Kasumi-1 (cell line): ENCODE measurements at regions not wholly inside any gene's neighbourhood (a gene's known extent, or its start where the extent isn't known, plus 50 kb on each side); places are given as distances from the start of the nearest gene placed in this dataset.

Experiments
- DNase-seq, 2 experiments: peaks; one replicate each; lab custom pipeline; 2025; lab: John Stamatoyannopoulos, UW

DNA sequence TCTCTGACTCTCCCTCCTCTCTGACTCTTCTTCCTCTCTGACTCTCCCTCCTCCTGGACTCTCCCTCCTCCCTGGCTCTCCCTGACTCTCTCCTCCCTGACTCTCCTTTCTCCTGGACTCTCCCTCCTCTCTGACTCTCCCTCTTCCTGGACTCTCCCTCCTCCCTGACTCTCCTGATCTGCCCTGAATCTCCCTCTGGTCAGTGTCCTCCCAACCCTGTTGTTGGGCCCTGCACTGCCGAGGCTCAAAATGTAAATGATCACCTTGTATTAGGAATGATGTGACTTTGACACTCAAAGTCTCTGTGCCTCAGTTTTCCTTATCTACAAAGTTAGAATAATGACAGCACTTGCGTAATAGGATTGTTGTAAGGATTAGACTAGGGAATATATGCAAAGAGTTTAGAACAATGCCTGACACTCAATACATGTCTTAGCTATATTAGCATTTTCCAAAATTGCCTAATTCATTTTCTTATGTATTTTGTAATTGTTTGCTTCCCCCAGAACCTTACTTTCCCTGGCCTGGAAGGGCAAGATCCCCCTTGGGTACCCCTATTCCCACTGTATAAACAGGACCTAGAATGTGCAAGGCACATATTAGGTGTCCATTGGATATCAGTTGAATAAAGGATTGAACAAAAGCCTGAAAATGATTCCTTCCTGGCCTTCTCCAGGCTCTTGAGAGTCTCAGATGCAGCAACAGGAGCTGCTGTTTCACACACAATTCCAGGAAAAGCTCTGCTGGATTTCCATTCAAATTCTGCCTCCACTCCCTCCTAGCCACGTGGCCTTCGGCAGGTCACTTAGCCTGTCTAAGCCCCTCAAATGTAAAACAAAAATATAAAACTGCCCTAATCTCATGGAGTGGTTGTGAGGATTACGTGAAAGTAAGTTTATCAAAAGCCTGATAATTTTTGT lies 170.1 kb downstream of the INHBB start:
- no peak for DNase-seq

- no peak for DNase-seq
Observed at GRCh38 chr2:120516679-120517314, 170.9 kb downstream of the INHBB start.

DNA sequence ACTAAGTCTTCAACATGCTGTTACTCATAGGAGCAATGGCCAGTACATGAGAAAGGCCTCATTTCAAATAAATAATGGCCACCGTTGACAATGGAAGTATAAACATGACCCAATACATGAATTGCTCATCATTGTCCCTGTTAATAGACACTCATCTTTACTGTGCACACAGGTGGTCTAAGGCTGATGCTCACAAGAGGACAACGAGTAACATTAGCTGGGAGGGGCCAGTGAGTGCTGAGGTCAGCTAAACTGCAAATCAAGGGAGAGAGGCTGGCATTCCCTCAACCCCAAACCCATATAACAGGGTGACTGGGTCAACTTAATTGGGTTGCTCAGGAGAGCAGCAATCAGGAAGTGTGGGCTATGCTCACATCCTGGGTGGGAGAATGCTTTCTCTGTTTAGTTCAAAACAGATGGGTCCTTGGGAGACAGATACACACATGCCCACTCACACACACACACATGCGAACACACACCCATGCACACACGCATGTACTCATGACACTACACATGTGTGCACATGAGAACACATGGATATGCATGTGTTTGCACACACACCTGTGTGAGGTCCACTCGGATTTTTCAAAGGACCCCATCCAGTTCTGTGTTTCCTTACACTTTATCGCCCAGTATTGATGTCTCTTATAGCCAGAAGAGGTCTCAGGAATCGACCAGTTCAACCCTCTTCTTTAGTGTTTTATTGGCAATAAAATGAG lies 172.0 kb downstream of the INHBB start:
- DNase-seq = no peak

- DNase-seq = no peak
Observed at GRCh38 chr2:120518819-120519218, 172.9 kb downstream of the INHBB start.

DNA sequence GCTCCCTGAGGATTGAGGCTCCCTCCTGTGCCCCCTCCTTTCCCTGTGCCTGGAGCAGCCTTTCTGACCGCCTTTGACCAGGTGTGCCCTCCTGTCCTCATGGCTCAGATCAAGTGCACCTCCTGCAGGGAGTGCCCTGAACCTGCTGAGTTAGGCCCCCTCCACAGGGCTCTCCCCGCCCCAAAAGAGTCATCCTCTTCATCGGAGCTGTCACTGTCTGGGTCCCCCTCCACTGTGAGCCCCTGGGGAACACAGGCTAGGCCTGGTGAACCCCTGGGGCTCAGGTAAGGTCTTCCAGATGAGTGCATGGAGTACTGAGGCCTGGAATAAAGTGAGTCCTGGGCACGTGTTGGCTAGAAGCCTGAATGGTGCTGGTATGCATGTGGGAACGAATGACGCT lies 173.5 kb downstream of the INHBB start:
- no peak for DNase-seq

DNA sequence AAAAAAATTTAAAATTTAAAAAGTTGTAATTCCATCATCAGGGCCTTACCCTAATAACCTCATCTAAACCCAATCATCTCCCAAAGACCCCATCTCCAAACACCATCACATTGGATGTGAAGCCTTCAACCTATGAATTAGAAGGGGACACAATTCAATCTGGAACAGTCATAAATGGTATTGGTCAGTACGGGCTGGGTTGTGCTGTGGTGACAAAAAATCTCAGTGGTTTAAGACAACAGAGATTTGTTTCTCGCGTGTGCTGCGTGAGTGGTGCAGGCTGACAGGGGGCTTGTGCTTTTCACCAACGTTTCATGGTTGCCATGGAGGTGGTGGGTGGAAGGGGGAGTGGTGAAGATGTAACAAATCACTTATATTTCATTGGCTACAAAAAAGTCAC lies 174.5 kb downstream of the INHBB start:
- no peak for DNase-seq

DNA sequence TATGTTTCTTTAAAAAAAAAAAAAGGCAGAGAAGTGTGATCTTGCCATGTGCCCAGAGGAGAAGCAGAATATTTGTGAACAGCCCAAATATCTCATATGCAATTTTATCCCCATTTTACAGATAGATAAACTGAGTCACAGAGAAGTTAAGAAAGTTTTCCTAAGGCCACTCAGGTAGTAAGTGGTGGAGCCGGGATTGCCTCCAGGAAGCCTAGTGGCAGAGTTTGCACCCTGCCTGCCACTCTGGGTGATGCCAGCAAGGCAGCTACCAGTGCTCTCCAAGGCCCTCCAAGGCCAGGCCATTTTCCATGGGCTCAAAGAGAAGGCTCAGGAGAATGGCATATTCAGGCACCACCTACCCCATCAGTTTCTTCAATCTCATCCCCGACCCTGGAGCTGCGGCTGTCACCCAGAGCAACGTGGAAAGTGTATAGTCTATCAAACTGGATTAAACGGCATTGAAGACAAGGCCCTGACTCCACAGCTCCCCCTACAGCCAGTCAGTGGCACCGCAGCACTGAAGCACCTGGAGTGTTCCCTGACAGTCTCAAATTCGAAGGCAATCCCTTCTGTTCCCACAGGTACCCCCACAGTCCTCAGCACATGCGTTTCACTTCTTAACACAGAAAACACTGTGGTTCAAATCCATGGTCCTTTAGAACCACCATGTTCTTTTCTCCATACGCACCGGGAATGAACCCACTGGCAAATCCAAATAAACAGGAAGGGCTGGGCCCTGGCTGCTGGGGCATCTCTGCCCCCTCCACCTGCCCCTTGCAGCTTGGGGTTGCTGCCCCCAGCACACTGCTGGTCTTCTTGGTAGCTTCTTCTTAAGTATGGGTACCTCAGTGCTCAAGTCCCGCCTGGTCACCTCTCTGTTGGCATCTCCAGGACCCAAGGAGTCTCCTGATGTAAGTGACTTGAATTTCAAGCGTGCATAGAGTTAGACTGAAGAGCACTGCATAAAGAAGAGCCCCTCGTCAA lies 175.3 kb downstream of the INHBB start:
- peak; percentile 8 to 9 for DNase-seq

- DNase-seq = no peak
Observed at GRCh38 chr2:120522151-120522751, 176.3 kb downstream of the INHBB start.

GRCh38 chr2:120523766-120524165 lies 177.8 kb downstream of the INHBB start:
- no peak for DNase-seq

DNA sequence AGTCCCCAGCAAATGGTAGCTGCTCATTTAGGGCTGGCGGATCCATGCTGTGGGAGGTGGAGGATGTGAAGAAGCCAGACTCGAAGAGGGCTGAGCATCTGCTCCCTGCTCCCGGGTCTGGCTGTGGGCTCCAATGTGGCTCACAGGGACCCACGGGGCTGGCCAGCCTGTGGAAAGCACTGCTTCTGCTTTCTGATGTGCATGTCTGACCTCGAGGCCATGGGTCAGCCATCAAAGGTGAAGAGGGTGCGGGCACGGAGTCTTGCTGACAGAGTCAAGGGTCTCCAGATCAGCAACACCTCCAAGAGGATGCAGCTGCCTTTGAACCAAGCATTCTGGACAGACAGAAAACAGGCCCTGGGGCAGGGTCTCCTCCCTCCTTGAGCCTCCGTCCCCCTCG lies 178.2 kb downstream of the INHBB start:
- DNase-seq = no peak

- no peak for DNase-seq
Observed at GRCh38 chr2:120525056-120526046, 179.4 kb downstream of the INHBB start.

DNA sequence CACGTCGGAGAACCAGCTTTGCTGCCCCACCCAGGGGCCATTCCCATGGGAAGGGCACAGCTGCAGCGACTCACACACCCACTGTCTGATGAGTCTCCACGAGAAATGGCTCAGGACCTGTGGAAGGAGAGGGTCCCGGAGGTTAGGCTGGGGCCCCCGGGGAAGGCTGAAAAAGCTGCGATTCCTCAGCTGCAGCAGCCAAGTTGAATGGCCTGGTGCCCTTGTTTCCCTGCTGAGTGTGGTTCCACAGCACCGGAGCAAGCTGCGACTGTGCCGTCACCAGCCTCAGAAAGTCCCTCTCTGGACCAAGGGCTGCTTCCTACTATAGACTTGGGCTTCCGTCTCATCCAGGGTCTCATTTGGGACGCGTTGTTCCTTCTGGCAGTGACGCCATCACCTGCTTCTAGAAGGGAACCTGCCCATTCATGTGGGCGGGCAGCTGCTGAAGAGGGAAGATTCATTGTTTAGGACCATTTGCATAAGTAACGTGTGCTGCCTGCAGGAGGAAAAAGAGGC lies 180.2 kb downstream of the INHBB start:
- no peak for DNase-seq

DNA sequence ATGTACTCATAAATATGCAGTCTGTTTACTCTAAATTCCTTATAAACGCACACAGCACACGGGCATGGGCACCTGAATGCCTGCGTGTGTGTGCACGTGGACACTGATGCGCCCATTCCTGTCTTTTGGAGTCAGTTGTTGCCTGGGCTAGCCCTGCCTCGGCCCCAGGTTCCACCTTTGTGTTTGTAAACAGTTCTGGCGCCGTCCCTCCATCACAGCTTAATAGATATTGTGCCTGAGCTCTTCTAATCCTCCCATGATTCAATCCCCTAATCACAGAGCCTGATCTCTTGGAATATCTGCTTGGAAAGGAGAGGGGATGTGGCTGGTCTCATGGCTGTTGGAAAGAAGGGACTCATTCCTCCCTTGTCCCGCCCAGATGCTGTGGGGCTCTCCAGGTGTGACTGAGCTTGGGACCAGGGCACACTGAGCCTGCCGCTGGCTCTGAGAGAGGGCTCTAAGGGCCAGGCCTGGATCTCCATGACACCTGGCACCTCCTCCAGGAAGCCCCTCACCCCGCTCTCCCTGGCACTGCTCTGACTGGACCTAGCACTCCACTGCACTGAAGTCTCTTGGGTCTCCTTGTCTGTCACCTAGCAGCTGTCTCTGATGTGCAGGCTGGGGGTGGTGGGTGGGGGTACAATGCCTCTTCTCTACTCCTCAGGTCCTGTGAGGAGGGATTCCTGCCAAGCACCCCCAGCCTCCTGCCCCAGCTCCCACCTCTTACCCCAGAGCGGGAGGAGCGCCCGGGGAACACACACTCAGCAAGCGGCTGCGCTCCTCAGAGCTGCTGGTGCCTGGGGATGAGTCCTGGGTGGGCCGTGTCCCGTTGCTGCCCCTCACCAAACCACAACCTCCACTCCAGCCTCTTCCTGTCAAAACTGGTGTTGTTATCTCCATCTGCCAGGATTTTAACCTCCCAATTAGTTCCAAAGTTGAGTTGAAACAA lies 181.3 kb downstream of the INHBB start:
- DNase-seq = no peak

GRCh38 chr2:120528051-120528692 lies 182.2 kb downstream of the INHBB start:
- DNase-seq = no peak

DNA sequence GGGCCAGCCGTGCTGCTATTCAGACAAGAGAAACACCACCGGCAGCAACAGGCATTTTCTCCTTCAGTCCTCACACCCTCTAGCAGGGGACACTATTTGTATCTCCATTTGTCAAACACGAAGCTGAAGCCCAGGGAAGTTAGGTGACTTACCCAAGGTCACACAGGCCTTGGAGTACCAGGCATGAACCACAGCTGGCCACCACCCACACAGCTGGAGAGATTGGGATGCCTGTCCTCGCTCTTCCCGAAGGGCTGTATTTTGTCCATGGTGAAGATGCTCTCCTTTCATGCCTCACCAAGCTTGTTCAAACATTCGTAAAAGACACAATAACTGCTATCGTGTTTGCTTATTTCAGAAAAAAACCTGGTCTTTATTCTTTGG lies 182.7 kb downstream of the INHBB start:
- DNase-seq = no peak

GRCh38 chr2:120530781-120531180 lies 184.8 kb downstream of the INHBB start:
- DNase-seq = no peak

DNA sequence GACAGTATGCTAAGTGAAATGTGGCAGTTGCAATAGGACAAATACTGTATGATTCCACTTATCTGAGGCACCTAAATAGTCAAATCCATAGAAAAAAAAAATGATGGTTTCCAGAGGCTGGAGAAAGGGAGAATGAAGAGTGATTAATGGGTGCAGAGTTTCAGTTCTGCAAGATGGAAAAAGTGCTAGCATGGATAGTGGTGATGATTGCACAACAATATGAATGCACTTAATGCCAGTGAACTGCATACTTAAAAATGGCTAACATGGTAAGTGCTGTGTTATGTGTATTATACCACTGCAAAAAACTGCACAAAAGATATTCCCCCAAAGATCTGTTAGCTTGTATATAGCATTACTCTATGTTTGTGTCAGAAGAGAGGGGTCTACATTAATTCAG lies 185.4 kb downstream of the INHBB start:
- DNase-seq = no peak
